ENCODE measurements at regions not wholly inside any gene's neighbourhood (a gene's known extent, or its start where the extent isn't known, plus 50 kb on each side); places are given as distances from the start of the nearest gene placed in this dataset.

DNA sequence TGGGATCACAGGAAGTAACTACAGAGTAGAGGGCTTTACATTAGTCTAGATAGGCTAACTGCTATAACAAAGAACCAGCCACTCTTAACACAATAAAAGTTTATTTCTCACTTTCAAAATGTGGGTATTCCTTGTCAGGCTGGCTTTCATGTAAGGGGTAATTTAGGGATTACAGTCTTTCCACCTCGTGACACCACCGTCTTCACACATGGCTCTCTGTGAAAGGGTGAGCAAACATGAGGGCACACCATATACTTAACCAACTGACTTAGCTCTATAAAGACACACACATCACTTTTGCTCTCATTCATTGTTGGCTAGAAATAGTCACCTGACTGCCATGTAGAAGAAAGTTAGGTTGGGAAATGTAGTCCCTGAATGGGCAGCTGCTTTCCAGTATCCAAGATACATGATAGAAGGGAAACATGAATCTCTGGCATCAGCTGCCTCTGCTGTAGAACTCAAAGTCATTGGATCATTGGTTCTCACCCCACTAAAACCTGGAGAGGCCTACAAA is 66.1 kb upstream of the CRY1 start:
- TF ChIP-seq TAF1 (IDR thresholded peaks at IDR 0.05; ENCODE audit: borderline replicate concordance, insufficient read depth, low read length) = no peak
- no peak for TF ChIP-seq POLR2AphosphoS5 (IDR thresholded peaks at IDR 0.05; ENCODE audit: low read depth, low read length)
- TF ChIP-seq, protein P1, sequence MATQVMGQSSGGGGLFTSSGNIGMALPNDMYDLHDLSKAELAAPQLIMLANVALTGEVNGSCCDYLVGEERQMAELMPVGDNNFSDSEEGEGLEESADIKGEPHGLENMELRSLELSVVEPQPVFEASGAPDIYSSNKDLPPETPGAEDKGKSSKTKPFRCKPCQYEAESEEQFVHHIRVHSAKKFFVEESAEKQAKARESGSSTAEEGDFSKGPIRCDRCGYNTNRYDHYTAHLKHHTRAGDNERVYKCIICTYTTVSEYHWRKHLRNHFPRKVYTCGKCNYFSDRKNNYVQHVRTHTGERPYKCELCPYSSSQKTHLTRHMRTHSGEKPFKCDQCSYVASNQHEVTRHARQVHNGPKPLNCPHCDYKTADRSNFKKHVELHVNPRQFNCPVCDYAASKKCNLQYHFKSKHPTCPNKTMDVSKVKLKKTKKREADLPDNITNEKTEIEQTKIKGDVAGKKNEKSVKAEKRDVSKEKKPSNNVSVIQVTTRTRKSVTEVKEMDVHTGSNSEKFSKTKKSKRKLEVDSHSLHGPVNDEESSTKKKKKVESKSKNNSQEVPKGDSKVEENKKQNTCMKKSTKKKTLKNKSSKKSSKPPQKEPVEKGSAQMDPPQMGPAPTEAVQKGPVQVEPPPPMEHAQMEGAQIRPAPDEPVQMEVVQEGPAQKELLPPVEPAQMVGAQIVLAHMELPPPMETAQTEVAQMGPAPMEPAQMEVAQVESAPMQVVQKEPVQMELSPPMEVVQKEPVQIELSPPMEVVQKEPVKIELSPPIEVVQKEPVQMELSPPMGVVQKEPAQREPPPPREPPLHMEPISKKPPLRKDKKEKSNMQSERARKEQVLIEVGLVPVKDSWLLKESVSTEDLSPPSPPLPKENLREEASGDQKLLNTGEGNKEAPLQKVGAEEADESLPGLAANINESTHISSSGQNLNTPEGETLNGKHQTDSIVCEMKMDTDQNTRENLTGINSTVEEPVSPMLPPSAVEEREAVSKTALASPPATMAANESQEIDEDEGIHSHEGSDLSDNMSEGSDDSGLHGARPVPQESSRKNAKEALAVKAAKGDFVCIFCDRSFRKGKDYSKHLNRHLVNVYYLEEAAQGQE (IDR thresholded peaks at IDR 0.05; ENCODE audit: insufficient read depth in 1 of 2, low read depth in 2 of 2, low read length in 2 of 2) = no peak
- TF ChIP-seq FOXP2 (optimal IDR thresholded peaks at IDR 0.05; ENCODE audit: borderline replicate concordance, extremely low read depth, extremely low read length, insufficient read depth) = no peak
- no peak for TF ChIP-seq SIN3A (IDR thresholded peaks at IDR 0.05; ENCODE audit: borderline replicate concordance, insufficient read depth, low read length)
